Neural crest cell (in vitro differentiated cells): ENCODE measurements at regions not wholly inside any gene's neighbourhood (a gene's known extent, or its start where the extent isn't known, plus 50 kb on each side); places are given as distances from the start of the nearest gene placed in this dataset.

Experiments
- DNase-seq: peaks from one replicate; pipeline ENCODE4 v3.0.0; 2021; ENCODE audit warnings: low read depth, mixed read lengths, low spot score
- H3K27ac Mint-ChIP-seq: one replicate; pipeline ENCODE4 v1.8.0; 2021; ENCODE audit warnings: mild to moderate bottlenecking, mixed read lengths; ENCODE audit not compliant: unreplicated experiment
- H3K27me3 Mint-ChIP-seq: 2 replicates; pipeline ENCODE4 v1.8.0; 2021; ENCODE audit warnings: low read depth, mild to moderate bottlenecking, mixed read lengths
- H3K36me3 Mint-ChIP-seq: 2 replicates; pipeline ENCODE4 v1.8.0; 2021; ENCODE audit warnings: low read depth, mild to moderate bottlenecking, mixed read lengths
- H3K4me1 Mint-ChIP-seq: 2 replicates; pipeline ENCODE4 v1.8.0; 2021; ENCODE audit warnings: mixed read lengths
- H3K4me3 Mint-ChIP-seq: one replicate; pipeline ENCODE4 v1.8.0; 2021; ENCODE audit warnings: mild to moderate bottlenecking, mixed read lengths
- H3K9me3 Mint-ChIP-seq: 2 replicates; pipeline ENCODE4 v1.8.0; 2021; ENCODE audit warnings: mixed read lengths
- TF ChIP-seq, protein P1 (sequence below): fragments of 200-600 bp; sonication (generic); conservative IDR thresholded peaks from 2 replicates; pipeline ENCODE4 v1.5.0; 2021; ENCODE audit warnings: antibody characterized with exemption, mild to moderate bottlenecking

DNA sequence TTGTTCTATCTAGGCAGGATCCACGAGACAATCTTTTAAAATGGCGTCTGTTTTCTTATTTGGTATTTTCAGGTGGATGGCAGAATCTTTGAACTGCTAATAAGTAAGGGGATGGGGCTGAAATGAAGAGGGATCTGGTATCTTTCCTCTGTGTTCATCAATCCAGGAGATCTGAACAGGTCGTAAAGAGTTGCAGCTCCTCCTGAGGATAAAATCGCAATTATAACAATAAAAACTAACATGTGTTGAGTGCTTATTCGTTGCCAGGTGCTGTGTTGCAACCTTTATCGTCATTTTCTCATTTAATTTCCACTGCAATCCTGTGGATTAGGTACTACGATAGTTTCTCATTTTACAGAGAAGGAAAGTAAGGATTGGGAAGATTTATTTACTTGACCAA lies 134.6 kb upstream of the DPYD start:
- Mint-ChIP-seq H3K4me3 (peak overlapping the region; percentile 10), H3K27me3 (peaks cover 56% of the 10 kb centered on the region)

DNA sequence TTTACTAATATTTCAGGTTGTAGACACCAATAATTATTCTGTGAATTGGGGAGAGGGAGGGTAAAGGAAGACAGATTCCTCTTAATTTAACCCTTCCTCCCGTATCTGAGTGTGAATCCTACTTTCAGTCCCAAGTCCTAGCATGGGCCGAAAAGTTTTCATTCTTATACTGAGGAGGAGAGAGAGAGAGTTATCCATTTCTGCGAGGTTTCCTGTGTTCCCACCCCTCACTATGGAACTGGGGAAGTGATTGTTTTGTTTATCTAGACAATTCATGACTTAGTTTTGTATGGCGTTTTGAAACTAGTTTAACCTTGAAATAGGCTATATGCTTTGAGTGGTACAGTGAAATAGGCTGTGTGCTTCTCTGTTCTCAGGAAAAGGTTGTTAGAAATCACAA lies 134.0 kb upstream of the DPYD start:
- no peak overlapping the region for H3K27ac Mint-ChIP-seq
- peak overlapping the region; percentile 91 for H3K4me3 Mint-ChIP-seq
- H3K9me3 Mint-ChIP-seq = no peaks in the 10 kb centered on the region
- no peak for DNase-seq
- peaks cover 61% of the 10 kb centered on the region for H3K27me3 Mint-ChIP-seq
- peaks cover 16% of the 10 kb centered on the region for H3K4me1 Mint-ChIP-seq
- no peaks in the 10 kb centered on the region for H3K36me3 Mint-ChIP-seq
- TF ChIP-seq, protein P1, sequence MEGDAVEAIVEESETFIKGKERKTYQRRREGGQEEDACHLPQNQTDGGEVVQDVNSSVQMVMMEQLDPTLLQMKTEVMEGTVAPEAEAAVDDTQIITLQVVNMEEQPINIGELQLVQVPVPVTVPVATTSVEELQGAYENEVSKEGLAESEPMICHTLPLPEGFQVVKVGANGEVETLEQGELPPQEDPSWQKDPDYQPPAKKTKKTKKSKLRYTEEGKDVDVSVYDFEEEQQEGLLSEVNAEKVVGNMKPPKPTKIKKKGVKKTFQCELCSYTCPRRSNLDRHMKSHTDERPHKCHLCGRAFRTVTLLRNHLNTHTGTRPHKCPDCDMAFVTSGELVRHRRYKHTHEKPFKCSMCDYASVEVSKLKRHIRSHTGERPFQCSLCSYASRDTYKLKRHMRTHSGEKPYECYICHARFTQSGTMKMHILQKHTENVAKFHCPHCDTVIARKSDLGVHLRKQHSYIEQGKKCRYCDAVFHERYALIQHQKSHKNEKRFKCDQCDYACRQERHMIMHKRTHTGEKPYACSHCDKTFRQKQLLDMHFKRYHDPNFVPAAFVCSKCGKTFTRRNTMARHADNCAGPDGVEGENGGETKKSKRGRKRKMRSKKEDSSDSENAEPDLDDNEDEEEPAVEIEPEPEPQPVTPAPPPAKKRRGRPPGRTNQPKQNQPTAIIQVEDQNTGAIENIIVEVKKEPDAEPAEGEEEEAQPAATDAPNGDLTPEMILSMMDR = no peak

More for the DNA sequence above, 134.6 kb upstream of the DPYD start:
- Mint-ChIP-seq H3K36me3 (no peaks in the 10 kb centered on the region), H3K27ac (no peak overlapping the region), H3K9me3 (no peaks in the 10 kb centered on the region), H3K4me1 (peaks cover 16% of the 10 kb centered on the region)
- DNase-seq = no peak
- TF ChIP-seq, protein P1 = no peak

DNA sequence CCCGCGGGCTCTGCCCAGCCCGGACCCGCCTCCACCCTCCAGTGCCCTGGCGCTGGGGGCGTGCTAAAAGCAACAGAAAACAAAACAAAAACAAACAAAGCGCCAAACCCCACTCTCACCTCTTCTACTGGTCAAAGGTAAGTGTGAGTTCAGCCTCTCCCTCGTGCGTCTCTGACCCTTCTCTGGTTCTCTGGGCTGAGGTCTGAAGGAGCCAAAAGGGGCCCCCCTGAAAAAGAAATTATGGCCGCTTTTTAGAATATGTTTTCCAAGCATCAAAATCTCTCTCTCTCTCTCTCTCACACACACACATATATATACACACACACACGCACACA lies 133.5 kb upstream of the DPYD start:
- no peaks in the 10 kb centered on the region for H3K36me3 Mint-ChIP-seq
- no peaks in the 10 kb centered on the region for H3K9me3 Mint-ChIP-seq
- H3K27ac Mint-ChIP-seq = no peak overlapping the region
- H3K4me3 Mint-ChIP-seq = peak overlapping the region; percentile 91
- TF ChIP-seq, protein P1 = no peak
- peaks cover 63% of the 10 kb centered on the region for H3K27me3 Mint-ChIP-seq
- DNase-seq = no peak
- H3K4me1 Mint-ChIP-seq = peaks cover 16% of the 10 kb centered on the region

DNA sequence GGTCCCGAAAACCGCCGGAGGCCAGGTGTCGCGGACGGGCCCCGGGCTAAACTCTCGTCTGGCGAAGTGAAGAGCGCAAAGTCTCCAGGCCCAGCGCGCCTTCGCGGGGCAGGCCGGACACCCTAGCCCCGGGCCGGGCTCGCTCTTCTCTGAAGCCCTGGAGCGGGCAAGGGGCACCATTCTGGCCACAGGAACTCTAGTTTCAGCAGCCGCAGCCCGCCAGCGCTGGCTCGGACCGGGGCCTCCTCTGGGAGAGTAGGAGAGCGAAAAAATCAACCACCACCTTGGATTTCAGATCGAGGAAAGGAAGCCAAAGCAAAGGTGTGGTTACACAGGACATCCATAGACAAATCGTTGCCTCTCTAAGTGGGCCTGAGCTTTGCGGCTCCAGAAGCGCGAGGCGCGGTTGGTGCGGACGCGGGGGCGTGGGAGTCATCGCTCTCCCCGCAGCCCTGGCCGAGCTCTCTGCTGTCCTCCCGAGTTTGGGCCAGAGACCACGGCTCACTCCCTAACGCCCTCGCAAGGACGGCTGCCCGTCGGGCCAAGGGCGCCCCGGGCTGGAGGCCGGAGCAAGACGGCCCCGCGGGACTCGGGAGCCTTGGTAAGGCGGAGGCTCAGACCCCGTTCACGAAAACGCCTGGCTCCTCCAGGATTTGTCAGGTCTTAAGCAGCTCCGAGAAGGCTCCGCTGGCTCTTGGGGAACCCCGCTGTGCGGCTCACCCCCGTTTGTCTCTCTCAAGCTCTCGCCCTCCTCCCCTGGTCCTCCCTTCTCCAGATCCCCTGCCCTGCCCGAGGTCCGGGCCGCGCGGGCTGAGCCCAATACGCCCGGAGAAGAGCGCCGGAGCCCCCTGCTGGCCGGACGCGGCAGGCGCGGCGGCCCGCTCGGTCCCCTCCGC lies 132.9 kb upstream of the DPYD start:
- peaks cover 65% of the 10 kb centered on the region for H3K27me3 Mint-ChIP-seq

DNA sequence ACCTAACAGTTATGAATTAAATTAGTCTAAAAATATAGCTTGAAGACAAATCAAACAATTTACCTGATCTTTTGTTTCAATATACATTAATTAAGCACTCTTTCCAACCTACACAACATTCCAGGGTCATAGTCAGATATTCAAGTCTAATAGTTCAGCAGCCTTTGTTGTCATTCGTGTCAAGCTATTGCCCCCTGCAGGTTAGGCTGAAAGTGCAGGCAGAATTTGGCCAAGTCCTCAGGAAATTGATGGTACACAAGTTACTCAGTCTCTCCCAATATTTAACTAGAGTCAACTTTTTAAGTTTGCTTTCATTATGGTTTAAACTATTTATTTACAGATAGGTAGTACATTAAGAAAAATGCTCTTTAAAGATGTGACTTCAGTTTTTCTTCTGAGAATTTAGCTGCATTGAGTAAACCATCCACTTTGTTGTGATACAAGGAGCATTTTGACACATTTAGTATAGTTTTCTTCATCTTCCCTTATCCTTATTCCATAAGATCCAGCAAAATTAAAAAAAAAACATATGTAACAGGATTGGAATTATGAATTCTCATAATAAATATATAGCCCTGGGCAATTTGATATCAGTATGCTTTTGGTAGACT lies 130.3 kb upstream of the DPYD start:
- Mint-ChIP-seq H3K27me3 (peaks cover 84% of the 10 kb centered on the region), H3K4me3 (peak overlapping the region; percentile 13), H3K36me3 (no peaks in the 10 kb centered on the region), H3K9me3 (no peaks in the 10 kb centered on the region), H3K4me1 (peaks cover 26% of the 10 kb centered on the region), H3K27ac (no peak overlapping the region)
- peak; percentile 75 for DNase-seq
- TF ChIP-seq, protein P1 = peak; percentile 94

More for the DNA sequence above, 132.9 kb upstream of the DPYD start:
- peak overlapping the region; percentile 91 for H3K4me3 Mint-ChIP-seq
- H3K4me1 Mint-ChIP-seq = peaks cover 17% of the 10 kb centered on the region
- no peaks in the 10 kb centered on the region for H3K9me3 Mint-ChIP-seq
- DNase-seq = peak; percentile 73
- TF ChIP-seq, protein P1 = peak; percentile 95
- no peaks in the 10 kb centered on the region for H3K36me3 Mint-ChIP-seq
- peak overlapping the region; percentile 9 for H3K27ac Mint-ChIP-seq
